ENCODE measurements at regions not wholly inside any gene's neighbourhood (a gene's known extent, or its start where the extent isn't known, plus 50 kb on each side); places are given as distances from the start of the nearest gene placed in this dataset.

- intact Hi-C loops (cut with DNase I) = no loop called here
- DNase-seq = no peak
These were observed 394.8 kb upstream of the ATP5MC3 start for GRCh38 chr2:175576270-175576669.

- intact Hi-C loops (cut with DNase I) = no loop called here
- DNase-seq = no peak
These were observed 394.1 kb upstream of the ATP5MC3 start for GRCh38 chr2:175575346-175576258.

- intact Hi-C loops (cut with DNase I) = no loop called here
- no peak for DNase-seq
These were observed 392.6 kb upstream of the ATP5MC3 start for GRCh38 chr2:175574069-175574468.

- intact Hi-C loops (cut with DNase I) = no loop called here
- DNase-seq = no peak
These were observed 389.7 kb upstream of the ATP5MC3 start for GRCh38 chr2:175571078-175571653.

GRCh38 chr2:175568109-175568730 is 386.7 kb upstream of the ATP5MC3 start:
- intact Hi-C loops (cut with DNase I) = no loop called here
- no peak for DNase-seq

- DNase-seq = no peak
- intact Hi-C loops (cut with DNase I) = no loop called here
These were observed 386.0 kb upstream of the ATP5MC3 start for GRCh38 chr2:175567435-175568061.

GRCh38 chr2:175560521-175561169 is 379.1 kb upstream of the ATP5MC3 start:
- intact Hi-C loops (cut with DNase I) = no loop called here
- DNase-seq = no peak

GRCh38 chr2:175559613-175560012 is 378.1 kb upstream of the ATP5MC3 start:
- DNase-seq = no peak
- intact Hi-C loops (cut with DNase I) = no loop called here

GRCh38 chr2:175557810-175558377 is 376.4 kb upstream of the ATP5MC3 start:
- no peak for DNase-seq
- intact Hi-C loops (cut with DNase I) = no loop called here

- no peak for DNase-seq
- intact Hi-C loops (cut with DNase I) = no loop called here
These were observed 372.4 kb upstream of the ATP5MC3 start for GRCh38 chr2:175553910-175554309.

GRCh38 chr2:175552902-175553301 is 371.4 kb upstream of the ATP5MC3 start:
- intact Hi-C loops (cut with DNase I) = no loop called here
- no peak for DNase-seq

- no peak for DNase-seq
- intact Hi-C loops (cut with DNase I) = no loop called here
These were observed 358.9 kb upstream of the ATP5MC3 start for GRCh38 chr2:175540421-175540820.

GRCh38 chr2:175539122-175539521 is 357.6 kb upstream of the ATP5MC3 start:
- intact Hi-C loops (cut with DNase I) = no loop called here
- DNase-seq = no peak

GRCh38 chr2:175536059-175536458 is 354.5 kb upstream of the ATP5MC3 start:
- intact Hi-C loops (cut with DNase I) = no loop called here
- no peak for DNase-seq

- DNase-seq = no peak
- intact Hi-C loops (cut with DNase I) = no loop called here
These were observed 354.1 kb upstream of the ATP5MC3 start for GRCh38 chr2:175535631-175536030.

GRCh38 chr2:175525975-175526374 is 344.5 kb upstream of the ATP5MC3 start:
- DNase-seq = no peak
- intact Hi-C loops (cut with DNase I) = no loop called here

GRCh38 chr2:175523001-175523400 is 341.5 kb upstream of the ATP5MC3 start:
- DNase-seq = no peak
- intact Hi-C loops (cut with DNase I) = no loop called here

GRCh38 chr2:175518206-175518605 is 336.7 kb upstream of the ATP5MC3 start:
- intact Hi-C loops (cut with DNase I) = no loop called here
- no peak for DNase-seq

- intact Hi-C loops (cut with DNase I) = no loop called here
- no peak for DNase-seq
These were observed 335.0 kb upstream of the ATP5MC3 start for GRCh38 chr2:175516555-175516954.

- intact Hi-C loops (cut with DNase I) = no loop called here
- DNase-seq = no peak
These were observed 318.7 kb upstream of the ATP5MC3 start for GRCh38 chr2:175500255-175500654.

All from posterior cingulate gyrus (tissue), 11 donors.